Stimulated activated CD8-positive, alpha-beta memory T cell treated with anti-CD3 and anti-CD28 coated beads, Interleukin-7, amount 100 ng/mL, for 4 hours (primary cell): ENCODE measurements at regions not wholly inside any gene's neighbourhood (a gene's known extent, or its start where the extent isn't known, plus 50 kb on each side); places are given as distances from the start of the nearest gene placed in this dataset.

Source experiments
- DNase-seq, 2 donors: peaks; one replicate each; pipeline ENCODE4 v3.0.0-alpha.2; 2020; ENCODE audit warnings: low read depth in 2 of 2

DNA sequence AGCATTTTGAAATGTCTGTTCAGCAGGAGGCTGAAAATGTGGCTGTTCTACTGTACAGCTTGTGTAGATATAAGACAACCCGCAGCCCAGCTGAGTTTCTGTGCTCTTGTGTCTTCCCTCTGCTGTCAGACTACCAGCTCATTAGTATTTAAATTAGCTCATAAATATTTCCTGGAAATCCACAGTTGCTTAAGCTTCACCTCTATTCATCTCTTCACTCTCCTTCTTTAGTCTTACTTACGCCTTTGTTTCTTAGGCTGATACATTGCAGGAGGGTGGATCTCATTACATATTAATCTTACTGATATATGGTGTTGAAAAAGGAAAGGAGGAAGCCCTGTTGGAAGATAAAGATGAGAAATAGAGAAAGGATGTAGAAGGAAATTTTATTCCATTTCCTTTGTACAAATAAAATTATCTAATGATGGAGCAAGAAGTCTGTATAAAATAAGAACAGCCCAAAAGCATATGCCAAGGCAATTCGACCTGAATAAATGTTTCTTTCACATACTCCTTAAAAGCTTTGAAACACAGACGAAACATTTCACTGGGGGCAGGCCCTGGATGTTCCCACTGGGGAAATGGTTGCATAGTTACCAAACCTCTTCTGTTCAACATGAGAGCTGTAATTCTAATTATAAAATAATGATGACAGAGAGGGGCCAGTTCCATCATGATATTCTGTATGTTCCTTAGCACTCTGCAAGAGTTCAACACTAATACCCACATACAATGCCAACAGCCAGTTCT lies 111.8 kb upstream of the APC start:
- no peak for DNase-seq

DNA sequence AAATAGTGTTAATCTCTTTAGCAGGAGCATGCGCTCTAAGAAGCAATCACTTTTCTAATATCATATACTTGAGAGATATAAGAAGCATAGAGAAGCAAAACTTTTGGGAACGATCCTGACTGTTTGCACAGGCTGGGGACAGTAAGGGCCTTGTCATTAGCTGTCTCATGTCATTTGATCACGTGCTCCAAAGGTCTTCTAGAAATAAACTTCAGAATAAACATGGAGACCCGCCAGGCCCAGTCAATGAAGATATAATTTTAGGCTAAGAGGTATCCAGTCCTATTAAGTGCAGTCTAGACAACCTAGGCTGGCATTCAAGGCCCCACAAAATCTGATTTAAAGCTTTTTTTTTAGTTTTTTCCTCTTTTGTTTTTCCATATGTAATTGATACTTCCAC lies 111.0 kb upstream of the APC start:
- no peak for DNase-seq

DNA sequence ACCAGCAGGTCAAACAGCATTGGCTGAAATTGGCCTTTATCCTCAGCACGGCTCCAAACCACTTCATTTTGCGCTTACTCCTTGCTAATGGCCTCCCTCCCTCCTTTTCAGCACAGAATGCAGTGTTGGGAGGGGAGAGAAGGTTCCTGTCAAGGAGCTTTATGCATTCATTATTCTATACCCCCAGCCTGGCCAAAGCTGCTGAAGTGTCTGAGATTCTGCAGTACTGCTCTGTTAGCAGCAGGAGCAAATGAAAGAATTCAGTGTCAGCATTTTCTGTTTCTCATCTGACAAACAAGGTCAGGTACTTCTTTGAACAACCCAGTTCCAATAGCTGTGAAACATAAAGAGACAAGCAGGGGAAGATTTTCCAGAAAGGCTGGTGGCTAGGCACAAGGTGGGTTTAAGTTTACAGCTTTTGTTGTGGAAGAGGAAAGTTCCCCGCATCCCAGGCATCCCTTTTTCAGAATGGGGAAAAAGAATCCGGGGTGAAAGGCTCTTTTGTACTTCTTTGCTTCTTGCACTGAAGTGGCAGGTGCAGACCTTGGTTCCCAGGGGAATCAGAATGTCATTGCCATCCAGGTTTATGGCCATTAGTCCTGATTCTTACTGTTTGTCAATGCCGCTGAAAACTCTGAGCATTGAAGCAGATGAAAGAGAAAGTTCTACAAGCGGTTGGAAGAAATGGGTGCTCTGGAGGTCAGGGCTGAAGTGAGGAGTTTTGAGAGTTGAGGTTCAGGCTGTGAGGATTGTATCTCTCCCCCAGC lies 109.3 kb upstream of the APC start:
- DNase-seq: no peak

DNA sequence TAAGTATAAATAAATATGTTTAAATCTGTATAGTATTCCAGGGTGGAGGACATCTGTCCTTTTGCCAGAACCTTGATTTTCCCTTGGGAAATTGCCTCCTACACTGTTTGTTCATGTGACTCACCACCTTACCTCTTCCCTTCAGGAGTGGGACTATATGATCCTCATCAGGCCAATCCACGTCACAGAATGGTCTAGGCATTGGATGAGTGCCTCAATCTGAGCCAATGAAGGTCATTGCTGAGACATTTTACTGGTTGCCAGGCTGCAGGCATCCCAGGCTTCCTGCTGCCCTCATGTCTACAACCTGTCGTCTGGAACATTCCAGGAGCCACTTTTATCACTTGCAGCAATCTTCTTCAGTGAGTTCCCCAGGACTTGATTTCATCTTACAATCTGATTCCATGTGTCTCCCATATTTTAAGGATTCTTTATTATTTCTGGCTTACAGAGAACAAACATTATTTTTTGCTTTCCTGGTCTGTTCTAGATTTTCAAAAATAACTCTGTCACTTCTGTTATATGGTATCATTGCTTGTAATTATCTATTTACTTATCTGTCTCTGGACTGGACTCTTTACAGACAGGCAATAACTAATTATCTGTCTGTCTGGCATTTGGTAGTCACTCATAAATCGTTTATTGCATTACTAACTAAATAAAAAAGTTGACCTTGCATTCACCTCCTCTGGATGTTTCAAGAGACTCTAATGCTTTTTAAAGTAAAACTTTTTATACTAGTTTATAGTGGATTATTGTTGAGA lies 107.3 kb upstream of the APC start:
- no peak for DNase-seq

DNA sequence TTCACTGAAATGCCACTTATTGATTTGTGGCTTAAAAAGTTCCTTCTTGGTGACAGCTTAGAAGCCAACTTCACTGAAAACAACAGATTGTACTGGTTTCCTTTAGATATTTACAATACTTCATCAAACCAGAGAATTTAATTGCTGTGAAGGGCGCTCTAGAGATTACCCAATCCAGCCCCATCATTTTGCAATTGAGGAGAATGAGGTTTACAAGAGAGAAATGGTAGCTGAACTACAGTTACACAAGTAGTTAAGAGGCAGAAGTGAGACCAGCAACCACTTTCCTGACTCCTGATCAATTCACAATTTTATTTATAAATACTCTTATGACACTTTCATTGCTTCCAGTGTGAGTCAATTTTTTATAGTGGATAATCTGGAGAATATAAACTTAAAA lies 103.5 kb upstream of the APC start:
- DNase-seq: no peak

DNA sequence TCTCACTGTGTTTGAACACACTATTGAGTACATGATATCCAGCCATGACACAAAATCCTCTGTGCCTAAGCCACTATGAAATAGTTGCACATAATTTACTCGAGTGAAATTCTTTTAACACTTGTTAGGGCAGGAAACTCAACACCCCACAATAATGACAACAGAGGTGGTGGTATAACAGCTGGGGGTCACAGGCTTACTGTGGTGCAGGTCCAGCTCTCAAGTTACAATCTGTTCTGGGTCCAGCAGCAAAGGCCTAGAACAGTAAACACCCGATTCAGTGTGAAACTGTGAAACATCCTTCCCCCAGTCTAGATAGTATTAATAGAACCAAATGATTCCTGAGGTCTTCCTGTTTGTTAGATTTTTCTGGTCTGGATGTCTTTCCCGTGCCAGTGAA lies 102.9 kb upstream of the APC start:
- DNase-seq: no peak

DNA sequence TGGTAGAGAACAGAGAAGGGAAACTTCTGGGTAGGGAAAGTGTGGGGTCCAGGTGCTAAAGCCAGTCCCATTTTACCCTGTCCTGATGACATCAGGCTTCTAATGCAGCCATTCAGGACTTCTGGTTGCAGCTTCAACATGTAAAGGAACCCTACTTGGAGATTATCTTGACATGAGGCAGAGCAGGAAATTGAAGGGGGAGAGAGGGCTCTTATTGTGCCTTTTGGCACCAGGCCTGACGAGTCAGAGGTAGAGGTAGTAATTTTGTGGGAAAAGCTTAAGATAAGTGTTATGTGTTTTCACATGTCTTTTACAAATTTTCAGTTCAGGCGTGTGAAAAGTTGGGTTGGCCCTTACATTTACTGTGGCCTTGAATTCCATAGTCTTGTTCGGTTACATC lies 102.4 kb upstream of the APC start:
- DNase-seq: no peak

DNA sequence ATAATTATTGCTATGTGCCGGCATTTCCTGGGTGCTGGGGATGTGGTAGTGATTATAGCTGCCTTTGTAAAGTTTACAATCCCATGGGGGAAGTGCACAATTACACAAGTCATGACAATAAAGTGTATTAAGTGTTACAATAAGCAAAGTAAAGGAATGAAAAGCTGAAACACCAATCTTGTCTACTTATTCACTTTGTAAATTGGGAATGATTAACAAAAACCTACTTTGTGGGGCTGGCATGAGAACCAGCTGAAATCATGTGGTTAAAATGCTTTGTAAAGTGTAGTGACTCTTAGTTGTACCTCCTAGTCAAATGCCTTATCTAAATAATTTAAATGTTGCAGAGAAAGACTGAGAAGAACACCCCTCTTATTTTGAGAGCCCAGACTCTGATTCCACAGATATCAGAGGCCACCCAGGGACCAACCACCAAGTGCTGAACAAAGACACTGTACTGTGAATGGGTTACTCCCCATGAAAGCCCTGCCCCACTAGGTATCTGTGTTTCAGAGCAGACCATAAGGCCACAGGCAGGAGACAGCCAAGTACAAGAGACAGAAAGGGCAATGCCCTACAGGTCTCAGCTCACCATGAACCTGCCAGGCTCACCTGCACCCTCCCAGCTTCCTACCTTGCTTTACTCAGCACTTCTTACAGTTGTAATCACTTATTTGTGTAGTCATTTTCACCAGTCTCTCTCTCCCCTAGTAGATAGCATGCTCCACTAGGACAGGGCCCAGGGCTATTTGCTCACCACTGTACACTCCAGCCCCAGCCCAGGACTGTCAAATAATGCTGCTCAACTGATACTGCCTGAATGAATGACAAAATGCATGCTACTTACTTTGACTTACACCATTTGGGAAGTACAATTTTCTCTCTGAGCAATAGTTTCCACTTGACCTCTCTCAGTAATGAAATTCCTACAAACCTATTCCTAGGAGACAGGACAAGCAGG lies 101.6 kb upstream of the APC start:
- no peak for DNase-seq

DNA sequence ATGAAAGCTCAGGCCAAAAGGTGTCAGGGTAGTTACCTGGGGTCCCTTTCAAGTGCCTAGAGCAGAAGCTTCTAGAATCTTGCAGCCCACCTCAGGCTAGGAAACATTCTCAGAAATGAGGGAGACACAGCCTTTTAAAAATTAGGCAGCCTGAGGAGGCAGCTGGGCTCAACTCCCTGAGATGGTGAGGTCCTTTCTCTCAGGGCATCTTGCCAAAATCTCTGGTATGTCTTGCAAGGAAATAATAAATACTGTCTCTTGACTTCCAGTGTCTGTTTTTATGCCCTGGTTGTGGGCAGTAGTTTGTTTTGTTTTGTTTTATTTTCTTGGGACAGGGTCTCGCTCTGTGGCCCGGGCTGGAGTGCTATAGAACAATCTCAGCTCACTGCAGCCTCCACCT lies 100.9 kb upstream of the APC start:
- no peak for DNase-seq

DNA sequence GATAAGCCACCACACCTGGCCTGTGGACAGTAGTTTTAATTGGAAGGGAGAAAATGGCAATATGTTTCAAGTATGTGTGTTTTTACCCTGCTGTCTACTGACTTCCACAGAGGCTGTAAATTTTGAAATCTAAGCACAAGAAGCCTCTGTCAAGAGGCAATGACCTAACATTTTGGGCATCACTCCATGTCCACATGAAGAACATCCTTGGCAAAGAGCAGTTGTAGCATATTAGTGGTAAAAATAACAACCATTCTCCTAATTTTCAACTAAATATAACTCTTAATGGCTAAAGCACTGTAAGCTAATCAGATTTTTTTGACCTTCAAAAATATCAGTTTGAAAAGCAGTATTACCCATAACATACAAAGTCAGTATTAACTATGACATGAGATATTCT lies 100.3 kb upstream of the APC start:
- DNase-seq: no peak

DNA sequence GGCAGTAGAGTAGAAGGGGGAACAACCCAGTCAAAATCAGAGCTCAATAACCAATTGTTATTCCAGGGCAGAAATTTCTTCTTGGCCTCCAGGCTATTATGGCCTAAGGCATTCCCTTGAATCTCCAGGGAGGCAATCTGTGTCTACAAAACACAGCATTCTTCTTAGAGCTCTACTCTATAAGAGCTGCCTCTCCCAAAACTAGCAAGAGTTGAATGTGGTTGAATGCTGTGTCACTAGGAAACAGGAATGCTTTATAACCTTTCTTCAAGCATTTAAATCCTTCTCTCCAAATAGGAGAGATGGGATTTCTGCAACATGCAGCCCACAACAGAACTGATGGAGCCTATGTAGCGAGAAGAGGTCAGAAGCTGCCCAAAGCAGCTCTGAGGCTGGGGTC lies 97.1 kb upstream of the APC start:
- no peak for DNase-seq

DNA sequence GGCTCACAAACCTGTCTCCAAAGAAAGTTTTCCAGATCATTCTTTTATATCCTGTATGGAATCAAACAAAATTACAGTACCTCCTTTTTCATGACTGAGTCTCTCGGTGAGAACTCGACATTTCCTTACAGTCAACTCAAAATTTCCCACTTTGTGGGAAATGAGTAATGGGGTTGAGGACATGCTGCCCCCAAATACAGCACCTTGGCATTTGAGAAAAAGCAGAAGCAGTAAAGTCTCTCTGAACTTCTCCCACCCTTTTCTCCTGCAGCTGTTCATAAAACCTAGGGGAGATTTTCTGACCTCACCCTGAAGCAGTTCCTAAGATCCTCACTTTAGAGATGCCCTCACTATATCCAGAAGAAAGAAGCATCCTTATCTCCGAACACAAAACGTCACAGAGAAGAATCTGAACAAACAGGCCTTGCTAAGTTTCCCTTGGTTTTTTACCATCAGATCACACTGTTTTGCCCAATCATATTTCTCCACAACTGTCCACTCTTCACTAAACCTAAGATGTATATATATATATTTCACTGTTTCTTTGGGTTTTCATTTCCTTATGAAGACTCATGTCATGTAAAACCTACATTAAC lies 96.1 kb upstream of the APC start:
- DNase-seq: no peak

DNA sequence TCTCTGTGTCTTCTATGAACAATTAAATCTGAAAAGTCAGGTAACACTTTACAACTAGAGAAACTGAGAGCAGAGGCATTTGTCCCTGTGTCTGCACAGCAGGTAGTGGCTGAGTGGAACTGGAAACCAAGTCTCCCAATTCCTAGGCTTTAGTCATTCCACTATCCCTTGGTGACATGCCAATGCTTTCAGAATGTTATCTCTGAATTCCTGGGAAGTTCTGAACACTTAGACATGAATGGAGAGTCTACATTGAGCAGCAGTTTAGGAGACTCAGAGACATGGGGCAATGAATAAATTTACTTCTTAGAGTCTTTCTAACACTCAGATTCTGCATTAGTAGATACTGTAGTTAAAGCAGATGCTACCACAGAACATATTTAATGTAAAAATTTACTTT lies 94.8 kb upstream of the APC start:
- DNase-seq: no peak

DNA sequence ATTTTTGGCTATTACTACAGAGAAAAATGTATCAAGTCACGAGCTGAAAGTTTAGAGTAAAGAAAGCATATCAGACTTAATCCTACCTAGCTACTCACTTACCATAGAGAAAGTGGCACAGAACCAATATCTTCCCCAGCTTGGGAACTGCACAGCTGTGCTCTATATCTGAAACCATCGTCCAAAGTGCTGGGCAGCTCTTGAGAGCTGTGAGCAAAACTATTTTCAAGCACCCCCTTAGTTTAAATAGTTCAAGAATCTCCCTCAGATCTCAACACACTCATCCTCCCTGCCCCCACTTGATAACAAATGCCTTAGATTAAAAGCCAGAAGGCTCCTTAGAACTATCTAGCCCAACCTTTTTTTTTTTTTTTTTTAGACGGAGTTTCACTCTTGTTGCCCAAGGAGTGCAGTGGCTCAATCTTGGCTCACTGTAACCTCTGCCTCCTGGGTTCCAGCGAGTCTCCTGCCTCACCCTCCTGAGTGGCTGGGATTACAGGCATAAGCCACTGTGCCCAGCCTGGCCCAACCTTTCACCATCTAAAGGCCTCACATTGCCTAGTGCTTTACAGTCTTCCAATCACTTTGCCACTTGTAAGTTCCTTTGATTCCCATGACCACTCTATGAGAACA lies 94.2 kb upstream of the APC start:
- DNase-seq: no peak

DNA sequence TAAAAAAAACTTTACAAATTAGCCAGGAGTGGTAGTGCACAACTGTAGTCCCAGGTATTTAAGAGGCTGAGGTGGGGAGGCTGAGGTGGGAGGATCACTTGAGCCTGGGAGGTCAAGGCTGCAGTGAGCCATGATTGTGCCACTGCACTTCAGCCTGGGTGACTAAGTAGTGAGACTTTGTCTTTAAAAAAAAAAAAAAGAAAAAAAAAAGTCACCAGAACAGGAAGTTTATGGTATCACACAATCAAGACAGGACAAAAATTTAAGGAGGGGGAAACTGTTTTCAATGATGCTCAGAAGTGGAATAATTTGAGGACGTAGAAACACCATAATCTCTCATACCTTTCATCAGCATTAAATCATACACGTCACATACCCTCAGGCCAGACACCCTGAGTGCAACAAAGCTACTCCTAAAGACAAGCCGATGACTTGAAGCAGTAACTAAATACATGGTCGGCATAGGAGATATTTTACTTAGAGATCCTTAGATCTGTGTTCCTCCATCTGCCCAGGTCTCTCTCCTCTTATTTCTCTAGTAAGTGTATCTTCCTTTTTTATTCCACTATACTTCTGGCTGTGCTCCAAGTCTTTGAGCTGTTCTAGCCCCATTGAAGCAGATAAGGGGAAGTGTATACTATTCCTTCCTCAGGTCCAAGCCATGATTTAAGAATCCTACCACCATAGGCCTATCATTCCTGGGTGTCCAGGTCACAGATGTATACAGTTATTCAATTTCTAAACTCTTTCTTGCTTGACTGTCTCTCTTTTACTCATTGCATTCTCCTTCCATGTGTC lies 91.3 kb upstream of the APC start:
- no peak for DNase-seq

DNA sequence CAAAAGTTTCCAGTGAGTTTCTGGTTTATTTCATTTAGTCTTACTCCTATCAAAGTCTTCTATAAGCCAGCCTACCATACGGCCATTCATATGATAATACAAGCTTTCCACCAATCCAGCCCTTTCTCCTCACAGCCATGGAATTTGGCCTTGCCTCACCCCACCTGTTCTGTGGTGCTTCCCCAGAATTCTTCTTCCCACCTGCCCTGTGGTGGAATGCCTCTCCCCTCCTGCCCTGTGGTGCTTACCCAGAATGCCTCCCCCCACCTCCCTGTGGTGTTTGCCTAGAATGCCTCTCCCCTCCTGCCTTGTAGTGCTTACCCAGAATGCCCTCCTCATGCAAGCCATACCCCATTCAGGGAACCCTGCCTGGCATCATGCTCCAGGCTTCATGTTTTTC lies 90.3 kb upstream of the APC start:
- DNase-seq: no peak

DNA sequence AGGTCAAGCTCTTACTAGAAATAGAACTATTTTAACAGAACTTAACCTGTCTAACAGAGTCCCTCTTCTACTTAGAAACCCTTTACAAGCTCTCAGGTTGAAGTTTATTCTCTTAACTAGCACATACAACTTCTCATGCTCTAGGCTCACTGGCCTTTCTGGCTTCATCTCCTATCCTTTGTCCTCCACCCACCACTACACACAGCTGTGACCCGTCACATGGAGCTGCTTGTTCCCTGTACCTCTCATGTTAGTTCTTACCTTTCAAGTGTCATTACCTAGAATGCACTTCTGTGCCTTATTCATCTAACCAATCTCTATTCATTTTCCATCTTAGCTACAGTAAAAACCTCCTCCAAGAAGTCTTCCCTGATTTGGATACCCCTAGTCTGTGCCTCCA lies 89.4 kb upstream of the APC start:
- DNase-seq: no peak

DNA sequence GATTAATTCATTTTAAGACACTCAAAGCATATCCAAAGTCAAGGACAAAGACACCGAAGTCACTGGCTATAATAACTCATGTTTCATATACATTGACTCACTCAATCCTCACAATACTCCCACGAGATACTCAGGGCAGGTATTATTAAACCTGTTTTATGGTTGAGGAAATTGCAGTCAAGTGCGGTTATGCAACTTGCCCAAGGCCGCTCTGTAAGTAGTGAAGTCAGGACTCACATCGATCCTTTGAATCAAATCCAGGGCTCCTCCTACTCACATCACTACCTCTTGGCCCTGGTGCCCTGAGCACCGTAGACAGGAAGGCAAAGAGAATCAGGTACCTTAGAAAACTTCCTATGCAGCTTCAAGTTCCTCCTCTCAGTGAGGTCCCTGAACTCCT lies 87.8 kb upstream of the APC start:
- no peak for DNase-seq

DNA sequence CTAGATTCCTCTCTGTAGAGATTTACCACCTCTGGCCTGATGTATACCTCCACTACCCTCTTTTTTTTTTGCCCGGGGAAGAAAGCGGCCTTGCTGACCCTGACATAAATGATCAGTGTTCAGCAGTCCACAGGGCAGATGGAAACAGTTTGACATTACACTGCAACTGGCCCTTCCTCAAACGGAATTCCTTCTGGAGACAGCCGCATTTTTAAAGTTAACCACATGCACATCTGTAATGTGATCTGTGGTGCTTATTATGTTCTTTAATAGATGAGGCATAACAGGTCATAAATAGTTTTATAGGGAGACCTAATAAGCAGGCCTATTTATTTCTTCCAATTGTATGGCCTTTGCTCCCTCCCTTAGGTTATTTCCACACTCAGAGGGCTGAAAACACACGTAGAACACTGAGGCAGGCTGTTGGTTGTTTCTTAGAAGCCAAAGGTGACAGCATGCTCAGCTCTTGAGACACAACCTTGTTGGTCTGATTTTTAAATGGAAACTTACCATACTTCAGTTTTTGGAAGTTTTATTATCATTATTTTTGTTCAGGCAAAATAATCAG lies 84.0 kb upstream of the APC start:
- no peak for DNase-seq

DNA sequence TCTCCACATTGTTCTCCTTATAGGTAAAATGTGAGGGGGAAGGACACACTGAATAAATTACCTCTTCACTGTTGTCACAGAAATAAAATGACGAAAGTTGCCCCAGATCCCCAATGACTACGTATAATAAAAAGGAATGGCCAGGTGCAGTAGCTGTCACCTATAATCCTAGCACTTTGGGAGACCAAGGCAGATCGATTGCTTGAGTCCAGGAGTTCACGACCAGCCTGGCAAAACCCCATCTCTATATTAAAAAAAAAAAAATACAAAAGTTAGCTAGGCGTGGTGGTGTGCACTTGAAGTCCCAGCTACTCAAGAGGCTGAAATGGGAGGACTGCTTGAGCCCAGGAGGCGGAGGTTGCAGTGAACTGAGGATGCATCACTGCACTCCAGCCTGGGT lies 82.2 kb upstream of the APC start:
- no peak for DNase-seq
